ENCODE measurements at regions not wholly inside any gene's neighbourhood (a gene's known extent, or its start where the extent isn't known, plus 50 kb on each side); places are given as distances from the start of the nearest gene placed in this dataset.

GRCh38 chr10:130746311-130746710 is 565.2 kb downstream of the TCERG1L start:
- Mint-ChIP-seq H3K36me3 (ENCODE audit: low read depth) (no peaks in the 10 kb centered on the region), H3K27me3 (ENCODE audit: low read depth) (no peaks in the 10 kb centered on the region), H3K9me3 (no peaks in the 10 kb centered on the region), H3K4me1 (ENCODE audit: low read depth) (no peaks in the 10 kb centered on the region), H3K4me3 (no peak overlapping the region), H3K27ac (no peak overlapping the region)
- CTCF ChIA-PET = no interaction called here
- no peak for DNase-seq
- intact Hi-C loops (cut with micrococcal nuclease) = no loop called here

GRCh38 chr10:130747356-130747755 is 564.2 kb downstream of the TCERG1L start:
- Mint-ChIP-seq H3K9me3 (no peaks in the 10 kb centered on the region), H3K4me3 (no peak overlapping the region), H3K27me3 (ENCODE audit: low read depth) (peaks cover 2% of the 10 kb centered on the region), H3K4me1 (ENCODE audit: low read depth) (no peaks in the 10 kb centered on the region), H3K27ac (no peak overlapping the region), H3K36me3 (ENCODE audit: low read depth) (no peaks in the 10 kb centered on the region)
- CTCF ChIA-PET = interaction anchor here (1.1 kb wide), 1 partner anchor 18 kb away, joined by 3 read pairs; no protein-coding TSS in a partner anchor
- DNase-seq = no peak
- intact Hi-C loops (cut with micrococcal nuclease) = no loop called here

DNA sequence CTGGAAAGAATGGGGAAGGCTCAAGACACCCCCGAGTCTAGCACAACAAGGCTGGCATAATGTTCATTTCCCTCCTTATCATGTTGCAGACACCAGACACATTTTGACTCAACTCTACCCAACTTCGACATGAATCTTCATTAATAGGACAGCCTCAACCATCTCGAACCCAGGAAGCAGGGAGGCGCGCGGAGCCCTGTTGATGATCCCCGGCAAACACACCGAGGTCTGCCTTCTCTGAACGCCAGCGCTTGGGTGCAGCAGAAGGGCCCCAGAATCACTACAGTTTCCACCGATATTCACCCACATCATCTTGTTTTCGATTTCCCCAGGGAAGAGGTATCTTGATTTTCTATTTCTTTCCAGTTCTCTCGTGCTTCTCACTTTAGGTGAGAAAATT is 563.6 kb downstream of the TCERG1L start:
- CTCF ChIA-PET = no interaction called here
- Mint-ChIP-seq H3K36me3 (ENCODE audit: low read depth) (no peaks in the 10 kb centered on the region), H3K4me3 (no peak overlapping the region), H3K4me1 (ENCODE audit: low read depth) (no peaks in the 10 kb centered on the region), H3K27ac (no peak overlapping the region), H3K9me3 (no peaks in the 10 kb centered on the region), H3K27me3 (ENCODE audit: low read depth) (peaks cover 3% of the 10 kb centered on the region)
- no peak for DNase-seq
- intact Hi-C loops (cut with micrococcal nuclease) = no loop called here

DNA sequence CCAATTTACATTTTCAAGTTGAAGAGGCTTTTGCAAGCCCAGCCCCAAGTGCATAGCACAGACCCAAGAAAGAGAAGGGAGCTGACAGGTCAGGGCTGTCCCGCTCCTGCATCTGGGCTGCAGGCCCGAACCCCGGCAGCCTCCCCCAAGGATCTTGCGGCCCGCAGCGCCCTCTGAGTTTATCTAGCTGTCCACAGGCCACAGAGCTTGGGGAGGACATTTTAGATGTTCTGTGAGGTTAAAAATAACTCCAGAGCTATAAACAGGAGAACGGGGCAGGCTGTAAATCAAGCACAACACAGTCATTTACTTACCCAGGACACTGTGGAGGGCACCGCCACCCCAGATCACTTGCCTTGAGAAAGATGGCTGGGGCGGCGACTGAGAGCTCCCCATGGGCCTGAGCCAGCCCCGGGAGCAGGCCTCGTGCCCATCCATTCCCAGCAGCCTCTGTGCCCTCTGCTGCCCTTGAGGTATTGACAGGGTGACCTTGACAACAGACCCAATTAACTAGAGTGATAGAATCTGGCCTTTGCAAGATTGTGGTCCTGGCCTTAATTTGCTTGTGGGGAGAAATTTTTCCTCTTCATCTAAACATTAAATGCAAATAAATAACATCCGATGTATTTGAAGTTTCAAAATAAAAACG is 563.0 kb downstream of the TCERG1L start:
- intact Hi-C loops (cut with micrococcal nuclease) = no loop called here
- DNase-seq = no peak
- H3K4me3 Mint-ChIP-seq = no peak overlapping the region
- H3K9me3 Mint-ChIP-seq = no peaks in the 10 kb centered on the region
- no peaks in the 10 kb centered on the region for H3K4me1 Mint-ChIP-seq (ENCODE audit: low read depth)
- H3K27ac Mint-ChIP-seq = no peak overlapping the region
- no peaks in the 10 kb centered on the region for H3K36me3 Mint-ChIP-seq (ENCODE audit: low read depth)
- peaks cover 3% of the 10 kb centered on the region for H3K27me3 Mint-ChIP-seq (ENCODE audit: low read depth)
- CTCF ChIA-PET = no interaction called here

- Mint-ChIP-seq H3K9me3 (peaks cover 2% of the 10 kb centered on the region), H3K27me3 (ENCODE audit: low read depth) (peaks cover 3% of the 10 kb centered on the region), H3K36me3 (ENCODE audit: low read depth) (no peaks in the 10 kb centered on the region), H3K4me3 (no peak overlapping the region), H3K4me1 (ENCODE audit: low read depth) (no peaks in the 10 kb centered on the region), H3K27ac (no peak overlapping the region)
- CTCF ChIA-PET = no interaction called here
- intact Hi-C loops (cut with micrococcal nuclease) = no loop called here
- DNase-seq = no peak
Measured at GRCh38 chr10:130749911-130750310, 561.6 kb downstream of the TCERG1L start.

- intact Hi-C loops (cut with micrococcal nuclease) = no loop called here
- DNase-seq = no peak
- CTCF ChIA-PET = no interaction called here
- Mint-ChIP-seq H3K4me1 (ENCODE audit: low read depth) (no peaks in the 10 kb centered on the region), H3K36me3 (ENCODE audit: low read depth) (no peaks in the 10 kb centered on the region), H3K9me3 (peaks cover 6% of the 10 kb centered on the region), H3K27ac (no peak overlapping the region), H3K4me3 (no peak overlapping the region), H3K27me3 (ENCODE audit: low read depth) (peaks cover 3% of the 10 kb centered on the region)
Measured at GRCh38 chr10:130750441-130750840, 561.1 kb downstream of the TCERG1L start.

GRCh38 chr10:130751106-130751840 is 560.2 kb downstream of the TCERG1L start:
- CTCF ChIA-PET = no interaction called here
- Mint-ChIP-seq H3K9me3 (peaks cover 8% of the 10 kb centered on the region), H3K4me1 (ENCODE audit: low read depth) (no peaks in the 10 kb centered on the region)

DNA sequence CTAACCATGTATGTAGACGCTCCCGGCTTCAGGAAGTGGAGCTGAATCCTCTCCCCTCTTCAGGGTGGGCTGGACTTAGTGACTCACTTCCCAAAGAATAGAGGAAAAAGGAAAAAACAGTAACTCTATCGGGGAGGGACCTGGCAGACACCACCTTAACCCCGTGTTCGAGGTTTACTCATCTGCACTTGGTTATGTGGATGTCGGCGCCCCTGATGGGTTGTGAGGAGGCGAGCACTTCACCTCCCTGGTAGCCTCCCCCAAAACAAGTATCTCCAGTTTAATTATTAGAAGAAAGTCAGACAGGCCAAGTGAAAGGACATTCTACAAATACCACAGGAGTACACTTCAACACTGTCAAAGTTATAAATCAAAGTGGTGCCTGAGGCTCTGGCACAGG is 559.7 kb downstream of the TCERG1L start:
- H3K27ac Mint-ChIP-seq = no peak overlapping the region

More at GRCh38 chr10:130751106-130751840, 560.2 kb downstream of the TCERG1L start:
- intact Hi-C loops (cut with micrococcal nuclease) = no loop called here
- Mint-ChIP-seq H3K27me3 (ENCODE audit: low read depth) (peaks cover 3% of the 10 kb centered on the region), H3K36me3 (ENCODE audit: low read depth) (no peaks in the 10 kb centered on the region), H3K4me3 (no peak overlapping the region), H3K27ac (no peak overlapping the region)
- no peak for DNase-seq

GRCh38 chr10:130756651-130757050 is 554.9 kb downstream of the TCERG1L start:
- H3K9me3 Mint-ChIP-seq = peaks cover 8% of the 10 kb centered on the region
- CTCF ChIA-PET = no interaction called here
- peaks cover 3% of the 10 kb centered on the region for H3K27me3 Mint-ChIP-seq (ENCODE audit: low read depth)
- H3K4me3 Mint-ChIP-seq = no peak overlapping the region
- no peaks in the 10 kb centered on the region for H3K36me3 Mint-ChIP-seq (ENCODE audit: low read depth)
- no peak for DNase-seq
- intact Hi-C loops (cut with micrococcal nuclease) = no loop called here
- H3K27ac Mint-ChIP-seq = no peak overlapping the region
- H3K4me1 Mint-ChIP-seq (ENCODE audit: low read depth) = no peaks in the 10 kb centered on the region

More for the DNA sequence above, 559.7 kb downstream of the TCERG1L start:
- Mint-ChIP-seq H3K27me3 (ENCODE audit: low read depth) (peaks cover 3% of the 10 kb centered on the region), H3K36me3 (ENCODE audit: low read depth) (no peaks in the 10 kb centered on the region), H3K4me3 (no peak overlapping the region), H3K4me1 (ENCODE audit: low read depth) (no peaks in the 10 kb centered on the region), H3K9me3 (peaks cover 8% of the 10 kb centered on the region)
- DNase-seq = no peak
- CTCF ChIA-PET = no interaction called here
- intact Hi-C loops (cut with micrococcal nuclease) = no loop called here

DNA sequence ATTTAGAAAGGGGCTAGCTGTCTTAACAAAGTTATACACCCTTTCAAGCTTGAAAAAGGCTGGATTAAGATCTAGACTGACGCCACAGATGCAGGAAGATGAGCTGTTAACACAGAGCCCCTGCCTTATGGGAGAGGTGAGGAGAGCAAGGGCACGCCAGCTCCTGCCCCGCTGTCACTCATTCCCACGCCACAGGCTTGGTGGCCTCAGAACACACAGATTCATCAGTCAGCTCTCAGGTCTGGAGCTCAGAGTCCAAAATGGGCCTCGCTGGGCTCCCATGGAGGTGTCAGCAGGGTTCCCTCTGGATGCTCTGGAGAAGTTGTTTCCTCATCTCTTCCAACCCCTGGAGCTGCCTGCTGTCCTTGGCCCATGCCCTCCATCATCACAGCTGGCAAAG is 554.2 kb downstream of the TCERG1L start:
- intact Hi-C loops (cut with micrococcal nuclease) = no loop called here
- H3K27ac Mint-ChIP-seq = no peak overlapping the region
- H3K9me3 Mint-ChIP-seq = peaks cover 8% of the 10 kb centered on the region
- H3K36me3 Mint-ChIP-seq (ENCODE audit: low read depth) = no peaks in the 10 kb centered on the region
- CTCF ChIA-PET = no interaction called here
- no peak for DNase-seq
- no peak overlapping the region for H3K4me3 Mint-ChIP-seq
- H3K27me3 Mint-ChIP-seq (ENCODE audit: low read depth) = peaks cover 2% of the 10 kb centered on the region
- H3K4me1 Mint-ChIP-seq (ENCODE audit: low read depth) = no peaks in the 10 kb centered on the region

DNA sequence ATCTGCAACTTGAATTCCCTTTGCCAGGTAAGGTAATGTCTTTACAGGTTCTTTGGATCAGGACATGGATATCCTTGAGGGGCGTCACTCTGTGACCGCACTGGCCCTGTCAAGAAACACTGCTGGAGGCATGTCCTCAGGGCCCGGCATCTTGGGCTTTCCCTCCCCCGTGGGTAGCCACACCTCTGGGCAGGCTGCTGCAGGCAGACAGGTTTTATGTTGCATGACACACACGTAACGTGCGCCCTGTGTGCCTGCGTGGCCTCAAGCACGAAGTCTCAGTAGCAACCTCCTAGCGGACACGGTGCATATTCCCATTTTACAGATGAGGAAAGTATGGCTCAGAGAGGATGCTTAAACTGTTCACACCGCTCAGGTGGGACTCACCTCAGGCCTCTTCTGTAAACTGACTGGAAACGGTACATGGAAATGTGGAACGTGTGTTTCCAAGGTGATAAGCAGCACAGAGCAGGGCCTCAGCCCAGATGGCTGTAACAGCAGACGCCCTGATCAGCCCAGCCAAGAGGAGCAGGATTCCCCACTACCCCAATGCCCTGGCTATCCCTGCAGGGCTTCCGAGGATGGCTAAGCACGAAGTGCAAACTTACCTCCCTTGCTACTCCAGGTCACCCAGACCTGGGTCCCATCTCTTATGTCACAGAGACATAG is 553.6 kb downstream of the TCERG1L start:
- H3K4me1 Mint-ChIP-seq (ENCODE audit: low read depth) = no peaks in the 10 kb centered on the region
- H3K4me3 Mint-ChIP-seq = no peak overlapping the region
- H3K27me3 Mint-ChIP-seq (ENCODE audit: low read depth) = no peaks in the 10 kb centered on the region
- H3K36me3 Mint-ChIP-seq (ENCODE audit: low read depth) = no peaks in the 10 kb centered on the region
- no peak for DNase-seq
- intact Hi-C loops (cut with micrococcal nuclease) = no loop called here
- H3K9me3 Mint-ChIP-seq = peaks cover 8% of the 10 kb centered on the region
- CTCF ChIA-PET = no interaction called here
- no peak overlapping the region for H3K27ac Mint-ChIP-seq

DNA sequence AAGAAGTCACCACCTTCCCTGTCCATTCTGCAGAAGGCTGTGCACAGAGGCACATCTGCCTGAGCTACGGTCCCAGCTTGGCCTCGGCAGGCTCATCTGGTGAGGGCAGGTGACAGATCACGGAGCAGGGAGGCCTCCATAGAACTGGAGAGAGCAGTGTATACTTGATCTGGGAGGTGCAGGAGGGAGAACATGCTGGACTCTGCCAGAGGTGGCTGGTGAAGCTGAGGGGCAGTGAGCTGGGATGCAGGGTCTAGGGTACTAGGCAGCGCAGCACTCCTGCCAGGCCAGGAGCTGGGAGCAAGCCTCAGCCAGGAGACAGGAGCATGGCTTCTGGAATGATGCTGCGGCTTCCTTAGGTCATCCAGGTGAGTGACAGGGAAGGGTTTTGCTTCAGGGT is 553.0 kb downstream of the TCERG1L start:
- CTCF ChIA-PET = no interaction called here
- Mint-ChIP-seq H3K27me3 (ENCODE audit: low read depth) (no peaks in the 10 kb centered on the region), H3K36me3 (ENCODE audit: low read depth) (no peaks in the 10 kb centered on the region), H3K4me3 (no peak overlapping the region), H3K4me1 (ENCODE audit: low read depth) (no peaks in the 10 kb centered on the region), H3K9me3 (peaks cover 8% of the 10 kb centered on the region), H3K27ac (no peak overlapping the region)
- intact Hi-C loops (cut with micrococcal nuclease) = no loop called here
- DNase-seq = no peak
